H1 (cell line): ENCODE measurements at regions not wholly inside any gene's neighbourhood (a gene's known extent, or its start where the extent isn't known, plus 50 kb on each side); places are given as distances from the start of the nearest gene placed in this dataset.

ENCODE experiments used
- CTCF ChIA-PET: fragments of 300-600 bp; sonication (Branson Sonifier 250); formaldehyde crosslinking; loops from one replicate; lab custom pipeline; 2021; ENCODE audit not compliant: partially characterized antibody; lab: Charles Lee
- POLR2A ChIA-PET: fragments of 300-600 bp; sonication (Branson Sonifier 250); formaldehyde crosslinking; loops from one replicate; lab custom pipeline; 2021; ENCODE audit warnings: inconsistent platforms; ENCODE audit not compliant: partially characterized antibody; lab: Charles Lee
- DNase-seq, 2 experiments: peaks; one replicate each; pipeline versions ENCODE4 v3.0.0 to v3.0.0-alpha.2; 2010 to 2022; ENCODE audit warnings: low spot score in 2 of 2, low read depth in 1 of 2, mixed read lengths in 1 of 2
- FAIRE-seq: peaks from 2 replicates; lab custom pipeline; 2011; peaks lifted over from hg19 to GRCh38; lab: Jason Lieb, UNC
- H2AFZ ChIP-seq: 2 replicates; pipeline ENCODE4 v1.8.1; 2012; ENCODE audit warnings: low read length, inconsistent platforms
- H2AK5ac ChIP-seq: 2 replicates; pipeline ENCODE4 v1.6.1; 2013; ENCODE audit warnings: low read depth, low read length
- H2BK120ac ChIP-seq: replicated peaks from 2 replicates; pipeline ENCODE3; 2013; ENCODE audit warnings: low read depth, low read length, inconsistent platforms
- H2BK12ac ChIP-seq: 2 replicates; pipeline ENCODE4 v1.6.1; 2013; ENCODE audit warnings: low read depth, low read length
- H2BK15ac ChIP-seq: 2 replicates; pipeline ENCODE4 v1.6.1; 2013; ENCODE audit warnings: low read length
- H2BK20ac ChIP-seq: 2 replicates; pipeline ENCODE4 v1.6.1; 2013; ENCODE audit warnings: low read length
- H2BK5ac ChIP-seq: 2 replicates; pipeline ENCODE4 v1.6.1; 2013; ENCODE audit warnings: low read depth, low read length
- H3K14ac ChIP-seq: 2 replicates; pipeline ENCODE4 v1.6.1; 2013; ENCODE audit warnings: inconsistent platforms; ENCODE audit not compliant: insufficient read length
- H3K18ac ChIP-seq: 2 replicates; pipeline ENCODE4 v1.6.1; 2013; ENCODE audit warnings: low read length; ENCODE audit errors: extremely low read depth
- H3K23ac ChIP-seq: 2 replicates; pipeline ENCODE4 v1.6.1; 2013; ENCODE audit warnings: inconsistent platforms; ENCODE audit not compliant: insufficient read length
- H3K23me2 ChIP-seq: 2 replicates; pipeline ENCODE4 v1.6.1; 2013; ENCODE audit warnings: low read depth, low read length
- H3K27ac ChIP-seq: 2 replicates; pipeline ENCODE4 v1.6.1; 2011; ENCODE audit warnings: low read depth, low read length, inconsistent platforms
- H3K27me3 ChIP-seq, 4 experiments: replicated peaks in 1 of 4; 1 replicate in 1 of 4; 2 replicates in 3 of 4; pipeline versions ENCODE4 v1.6.1 to v1.8.1; 2011 to 2013; ENCODE audit warnings: low read length in 3 of 4, mild to moderate bottlenecking in 3 of 4, inconsistent platforms in 2 of 4, mixed read lengths in 2 of 4, moderate library complexity in 1 of 4; ENCODE audit not compliant: control insufficient read depth in 3 of 4, insufficient read depth in 3 of 4; ENCODE audit errors: extremely low read depth in 1 of 4
- H3K36me3 ChIP-seq, 4 experiments: 2 replicates each; pipeline versions ENCODE4 v1.6.1 to v1.8.1; 2011 to 2013; ENCODE audit warnings: mild to moderate bottlenecking in 4 of 4, low read length in 3 of 4, moderate library complexity in 2 of 4, control low read depth in 1 of 4, inconsistent platforms in 1 of 4; ENCODE audit not compliant: insufficient read depth in 4 of 4, control insufficient read depth in 2 of 4
- H3K4ac ChIP-seq: replicated peaks from 2 replicates; pipeline ENCODE3; 2013; ENCODE audit warnings: low read length, low read depth, mixed read lengths, inconsistent platforms; ENCODE audit not compliant: insufficient read length
- H3K4me1 ChIP-seq, 4 experiments: replicated peaks in 1 of 4; 1 replicate in 1 of 4; 2 replicates in 3 of 4; pipeline versions ENCODE4 v1.6.1 to v1.8.1; 2011 to 2013; ENCODE audit warnings: low read length in 3 of 4, inconsistent platforms in 2 of 4, mixed read lengths in 1 of 4; ENCODE audit not compliant: insufficient read depth in 4 of 4, control insufficient read depth in 3 of 4
- H3K4me2 ChIP-seq, 2 experiments: 2 replicates each; pipeline versions ENCODE4 v1.6.1 to v1.8.1; 2011 to 2013; ENCODE audit warnings: low read depth in 2 of 2, low read length in 2 of 2, control low read depth in 1 of 2, inconsistent platforms in 1 of 2, mild to moderate bottlenecking in 1 of 2; ENCODE audit not compliant: insufficient read depth in 1 of 2
- H3K4me3 ChIP-seq, 4 experiments: fragments of 200-600, 300-600 bp in 1 of 4; sonication (generic), shearing (Covaris generic), sonication (Bioruptor Twin) in 1 of 4; 2 replicates each; pipeline versions ENCODE4 v1.5.1 to v1.8.1; 2011 to 2016; ENCODE audit warnings: low read length in 4 of 4, low read depth in 3 of 4, control low read depth in 2 of 4, inconsistent platforms in 2 of 4, mild to moderate bottlenecking in 2 of 4, mixed read lengths in 1 of 4, moderate library complexity in 1 of 4; ENCODE audit not compliant: insufficient read depth in 2 of 4; ENCODE audit errors: extremely low read depth in 1 of 4
- H3K56ac ChIP-seq: replicated peaks from 2 replicates; pipeline ENCODE3; 2013; ENCODE audit warnings: low read depth, mild to moderate bottlenecking, mixed read lengths, low read length, inconsistent platforms; ENCODE audit not compliant: insufficient read length
- H3K79me1 ChIP-seq: 2 replicates; pipeline ENCODE4 v1.6.1; 2013; ENCODE audit warnings: low read depth, low read length, control low read depth
- H3K79me2 ChIP-seq, 2 experiments: 2 replicates each; pipeline versions ENCODE4 v1.6.1 to v1.8.1; 2012 to 2013; ENCODE audit warnings: low read length in 2 of 2, mild to moderate bottlenecking in 2 of 2, inconsistent platforms in 1 of 2; ENCODE audit not compliant: insufficient read depth in 2 of 2, control insufficient read depth in 1 of 2
- H3K9ac ChIP-seq, 4 experiments: replicated peaks in 1 of 4; 1 replicate in 1 of 4; 2 replicates in 3 of 4; pipeline versions ENCODE4 v1.6.1 to v1.8.1; 2011 to 2013; ENCODE audit warnings: low read depth in 3 of 4, low read length in 3 of 4, control low read depth in 2 of 4, mild to moderate bottlenecking in 2 of 4, moderate library complexity in 2 of 4, inconsistent platforms in 1 of 4; ENCODE audit errors: extremely low read depth in 1 of 4
- H3K9me3 ChIP-seq, 2 experiments: 2 replicates each; pipeline versions ENCODE4 v1.6.1 to v1.8.1; 2012 to 2013; ENCODE audit warnings: mild to moderate bottlenecking in 2 of 2, moderate library complexity in 2 of 2, control low read depth in 1 of 2, inconsistent platforms in 1 of 2, low read depth in 1 of 2, low read length in 1 of 2, mixed read lengths in 1 of 2; ENCODE audit not compliant: insufficient read depth in 2 of 2
- H4K20me1 ChIP-seq, 2 experiments: replicated peaks in 1 of 2; 2 replicates each; pipeline versions ENCODE3 to v1.8.1; 2011 to 2013; ENCODE audit warnings: inconsistent platforms in 2 of 2, low read length in 2 of 2, mild to moderate bottlenecking in 1 of 2; ENCODE audit not compliant: insufficient read depth in 2 of 2, control insufficient read depth in 1 of 2
- H4K5ac ChIP-seq: 2 replicates; pipeline ENCODE4 v1.6.1; 2013; ENCODE audit warnings: low read length, low read depth, mixed read lengths, inconsistent platforms; ENCODE audit not compliant: insufficient read length
- H4K8ac ChIP-seq: 2 replicates; pipeline ENCODE4 v1.8.0; 2013; ENCODE audit warnings: mild to moderate bottlenecking, moderate library complexity, low read length, inconsistent platforms; ENCODE audit not compliant: insufficient read depth; ENCODE audit errors: extremely low read depth
- H4K91ac ChIP-seq: replicated peaks from 2 replicates; pipeline ENCODE3; 2013; ENCODE audit warnings: low read length, mixed read lengths, inconsistent platforms; ENCODE audit not compliant: insufficient read length
- BACH1 ChIP-seq: IDR thresholded peaks from 2 replicates; pipeline ENCODE4 v1.6.1; 2012; ENCODE audit warnings: low read length, improper control_type of control experiment
- HDAC2 ChIP-seq, 2 experiments: fragments of 300-600 bp in 1 of 2; sonication (generic) in 1 of 2; IDR thresholded peaks; 2 replicates each; pipeline ENCODE4 v1.6.1; 2011 to 2012; ENCODE audit warnings: low read depth in 2 of 2, low read length in 2 of 2, mild to moderate bottlenecking in 2 of 2, moderate library complexity in 2 of 2, borderline replicate concordance in 1 of 2, inconsistent platforms in 1 of 2
- NRF1 ChIP-seq: IDR thresholded peaks from 2 replicates; pipeline ENCODE4 v1.6.1; 2011; ENCODE audit warnings: mild to moderate bottlenecking, low read depth, low read length, improper control_type of control experiment
- RAD21 ChIP-seq, 2 experiments: IDR thresholded peaks in 1 of 2; conservative IDR thresholded peaks in 1 of 2; 2 replicates each; pipeline ENCODE4 v1.6.1; 2011; ENCODE audit warnings: low read depth in 2 of 2, low read length in 2 of 2, improper control_type of control experiment in 1 of 2, inconsistent platforms in 1 of 2, mild to moderate bottlenecking in 1 of 2, moderate library complexity in 1 of 2
- SP1 ChIP-seq: IDR thresholded peaks from 2 replicates; pipeline ENCODE4 v1.6.1; 2011; ENCODE audit warnings: low read depth, low read length
- SRF ChIP-seq: IDR thresholded peaks from 2 replicates; pipeline ENCODE4 v1.6.1; 2011; ENCODE audit warnings: mild to moderate bottlenecking, low read depth, low read length, moderate library complexity
- TAF1 ChIP-seq: IDR thresholded peaks from 2 replicates; pipeline ENCODE4 v1.6.1; 2011; ENCODE audit warnings: mild to moderate bottlenecking, low read depth, low read length
- TEAD4 ChIP-seq: IDR thresholded peaks from 2 replicates; pipeline ENCODE4 v1.6.1; 2012; ENCODE audit warnings: low read depth, low read length, inconsistent platforms, mixed read lengths
- whole genome bisulfite sequencing, 2 experiments: shearing (Covaris generic) in 1 of 2; methylation state at CpG; one replicate each; pipeline versions ENCODE4 v1.1.6 to v1.1.7; 2013 to 2015; ENCODE audit warnings: low lambda C conversion rate in 2 of 2, mixed read lengths in 2 of 2, inconsistent platforms in 1 of 2, low coverage in 1 of 2, missing lambda C conversion rate in 1 of 2; ENCODE audit not compliant: insufficient replicate concordance in 2 of 2, insufficient coverage in 1 of 2, insufficient read length in 1 of 2; ENCODE audit errors: extremely low coverage in 1 of 2, missing lambda C conversion rate in 1 of 2; 5-methylcytosine and 5-hydroxymethylcytosine counted together
- TF ChIP-seq, protein P1 (sequence below): IDR thresholded peaks from 2 replicates; pipeline ENCODE4 v1.6.1; 2012; ENCODE audit warnings: inconsistent platforms

DNA sequence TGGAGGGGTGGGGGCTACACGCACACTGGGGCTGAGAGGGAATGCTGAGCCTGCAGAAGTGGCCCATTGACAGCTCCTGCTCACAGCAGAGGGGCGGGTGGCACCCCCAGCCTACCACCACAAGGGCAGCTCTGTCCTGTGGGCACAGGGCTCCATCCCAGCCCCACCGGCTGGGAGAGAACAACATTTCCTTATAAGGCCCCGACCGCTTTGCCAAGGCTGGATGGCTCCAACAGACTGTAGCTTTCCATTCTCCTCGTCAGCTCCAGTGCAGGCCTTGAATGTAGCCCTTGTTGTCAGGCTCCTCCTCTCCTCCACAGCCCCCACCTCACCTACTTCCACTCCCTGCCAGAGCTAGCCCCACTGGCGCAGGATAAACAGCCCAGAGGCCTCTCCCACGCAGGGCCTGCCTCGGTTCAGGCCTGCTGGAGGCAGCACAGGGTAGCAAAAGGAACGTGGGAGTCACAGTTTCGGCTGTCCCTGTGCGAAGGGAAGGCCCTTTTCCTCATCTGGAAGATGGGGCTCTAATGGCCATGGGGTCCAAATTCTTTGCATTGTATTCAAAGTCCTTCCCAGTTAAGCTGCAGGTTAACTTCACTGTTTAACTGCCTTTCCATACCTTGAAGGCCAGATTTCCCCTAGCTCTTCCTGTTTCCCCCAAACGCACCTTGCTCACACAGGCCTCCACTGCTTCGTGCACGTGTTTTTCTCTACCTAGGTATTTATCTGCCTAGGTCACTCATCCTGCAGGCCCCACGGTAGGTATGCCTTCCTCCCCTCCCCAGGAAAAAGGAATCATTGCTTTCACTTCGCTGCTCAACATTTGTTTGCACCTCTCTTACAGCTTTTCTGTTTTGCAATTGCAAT is 101.6 kb upstream of the LPP start:
- Histone ChIP-seq H3K4me3 (no peak overlapping the region), H3K4me2 (peak overlapping the region; percentile 20 to 68; a peak in 2 of 4 replicates), H2BK120ac (no peak overlapping the region), H3K9me3 (no peaks in the 10 kb centered on the region), H2AFZ (peak overlapping the region; percentile 74), H3K9ac (peak overlapping the region in 3 of 4 experiments; percentile 13 to 28 (median 24); a peak in 3 of 7 replicates), H3K23ac (no peak overlapping the region), H3K27me3 (no peaks in the 10 kb centered on the region; a peak in 1 of 7 replicates), H3K23me2 (no peaks in the 10 kb centered on the region; the same call in 1 of the 2 replicates), H3K14ac (no peak overlapping the region), H4K8ac (peak overlapping the region; percentile 95; the same call in 1 of the 2 replicates), H3K18ac (peak overlapping the region; percentile 56; the same call in 1 of the 2 replicates), H3K4me1 (peaks cover 3 to 16% (median 12%) of the 10 kb centered on the region in 4 experiments), H3K36me3 (no peaks in the 10 kb centered on the region), H4K20me1 (no peaks in the 10 kb centered on the region), H2AK5ac (no peak overlapping the region; the same call in 1 of the 2 replicates), H3K79me2 (no peaks in the 10 kb centered on the region), H2BK5ac (peak overlapping the region; percentile 73; the same call in 1 of the 2 replicates), H4K5ac (no peak overlapping the region), H2BK12ac (peak overlapping the region; percentile 55; the same call in 1 of the 2 replicates), H3K4ac (no peak overlapping the region), H2BK20ac (no peak overlapping the region), H3K79me1 (no peaks in the 10 kb centered on the region), H2BK15ac (peak overlapping the region; percentile 92; the same call in 1 of the 2 replicates), H3K27ac (no peak overlapping the region), H4K91ac (peak overlapping the region; percentile 36), H3K56ac (no peak overlapping the region)
- peak; percentile 44 to 65 for DNase-seq
- WGBS, 2 experiments = 55% methylated on average over 17 of the region's 17 CpGs; no CpG with 5 or more reads in 1 of the 2 experiments
- ChIA-PET CTCF (interaction anchor here (0.7 to 7.2 kb wide), 18 partner anchors 10 to 902 kb away, joined by 3 to 40 read pairs (median 4); partner anchors contain the start of gene BCL6), POLR2A (interaction anchor here (0.7 to 1.6 kb wide), 9 partner anchors 9 to 314 kb away, joined by 3 to 9 read pairs (median 4); partner anchors contain the start of gene BCL6)
- FAIRE-seq = no peak
- TF ChIP-seq TAF1 (peak; percentile 32; the same call in 1 of the 2 replicates), NRF1 (no peak), SP1 (no peak), TEAD4 (peak; percentile 83; the same call in 1 of the 2 replicates), HDAC2 (IDR thresholded peaks at IDR 0.05; ENCODE audit: borderline replicate concordance in 1 of 2, low read depth in 2 of 2, low read length in 2 of 2) (peak in 1 of 2 experiments; percentile 77; a peak in 1 of 4 replicates), SRF (peak; percentile 89), BACH1 (peak; percentile 58; the same call in 1 of the 2 replicates), RAD21 (IDR thresholded peaks at IDR 0.05 in 1 of 2, conservative IDR thresholded peaks at IDR 0.05 in 1 of 2; ENCODE audit: low read depth in 2 of 2, low read length in 2 of 2) (peak; percentile 78 to 82)
- TF ChIP-seq, protein P1, sequence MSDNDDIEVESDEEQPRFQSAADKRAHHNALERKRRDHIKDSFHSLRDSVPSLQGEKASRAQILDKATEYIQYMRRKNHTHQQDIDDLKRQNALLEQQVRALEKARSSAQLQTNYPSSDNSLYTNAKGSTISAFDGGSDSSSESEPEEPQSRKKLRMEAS = peak; percentile 45
